ENCODE measurements at regions not wholly inside any gene's neighbourhood (a gene's known extent, or its start where the extent isn't known, plus 50 kb on each side); places are given as distances from the start of the nearest gene placed in this dataset.

DNA sequence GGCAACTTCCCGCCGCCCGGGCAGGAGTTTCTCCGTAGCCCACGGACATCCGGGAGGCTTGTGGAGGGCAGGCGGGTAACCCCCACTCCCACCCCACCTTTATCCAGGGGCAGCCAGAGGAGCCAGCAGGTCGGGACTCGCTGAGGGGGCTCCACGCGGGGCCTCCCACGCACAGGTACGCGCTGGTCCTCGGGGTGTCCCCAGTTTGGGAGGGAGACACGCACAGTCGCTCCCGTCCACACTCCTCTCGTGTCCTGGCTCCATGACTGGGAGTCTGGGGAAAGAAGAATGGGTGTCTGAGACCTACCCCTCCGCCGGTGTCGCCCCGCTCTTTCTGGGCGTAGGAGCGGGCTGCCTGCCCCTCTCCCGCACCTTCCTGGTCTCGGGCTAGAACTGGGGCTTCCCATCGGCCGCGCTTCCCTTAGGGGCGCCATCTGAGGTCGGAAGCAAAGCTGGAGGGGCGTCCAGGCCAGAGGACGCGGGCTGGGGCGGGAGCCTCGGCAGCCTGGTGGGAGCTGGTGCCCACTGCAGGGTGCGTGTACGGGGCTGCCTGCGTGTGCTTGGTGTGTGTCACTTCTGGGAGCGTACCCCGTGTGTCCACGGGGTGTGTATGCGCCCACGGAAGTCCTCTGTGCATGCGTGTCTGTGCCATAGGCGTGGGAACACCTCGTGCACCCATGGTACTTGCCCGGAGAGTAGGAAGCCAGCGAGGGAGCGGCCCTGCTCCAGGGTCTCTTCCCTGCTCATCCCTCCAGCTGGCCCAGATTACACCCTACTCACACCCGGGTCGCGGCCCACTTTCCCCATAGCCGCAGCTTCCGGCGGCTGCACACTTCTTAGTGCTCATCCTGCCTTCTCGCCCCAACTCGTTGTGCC, 73.0 kb upstream of the LEP start:
- no peak for TF ChIP-seq SMARCC2 (IDR thresholded peaks at IDR 0.05)
- TF ChIP-seq, protein P1, sequence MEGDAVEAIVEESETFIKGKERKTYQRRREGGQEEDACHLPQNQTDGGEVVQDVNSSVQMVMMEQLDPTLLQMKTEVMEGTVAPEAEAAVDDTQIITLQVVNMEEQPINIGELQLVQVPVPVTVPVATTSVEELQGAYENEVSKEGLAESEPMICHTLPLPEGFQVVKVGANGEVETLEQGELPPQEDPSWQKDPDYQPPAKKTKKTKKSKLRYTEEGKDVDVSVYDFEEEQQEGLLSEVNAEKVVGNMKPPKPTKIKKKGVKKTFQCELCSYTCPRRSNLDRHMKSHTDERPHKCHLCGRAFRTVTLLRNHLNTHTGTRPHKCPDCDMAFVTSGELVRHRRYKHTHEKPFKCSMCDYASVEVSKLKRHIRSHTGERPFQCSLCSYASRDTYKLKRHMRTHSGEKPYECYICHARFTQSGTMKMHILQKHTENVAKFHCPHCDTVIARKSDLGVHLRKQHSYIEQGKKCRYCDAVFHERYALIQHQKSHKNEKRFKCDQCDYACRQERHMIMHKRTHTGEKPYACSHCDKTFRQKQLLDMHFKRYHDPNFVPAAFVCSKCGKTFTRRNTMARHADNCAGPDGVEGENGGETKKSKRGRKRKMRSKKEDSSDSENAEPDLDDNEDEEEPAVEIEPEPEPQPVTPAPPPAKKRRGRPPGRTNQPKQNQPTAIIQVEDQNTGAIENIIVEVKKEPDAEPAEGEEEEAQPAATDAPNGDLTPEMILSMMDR (CRISPR knock-in tag; IDR thresholded peaks at IDR 0.05) = no peak
- TF ChIP-seq, protein P2, sequence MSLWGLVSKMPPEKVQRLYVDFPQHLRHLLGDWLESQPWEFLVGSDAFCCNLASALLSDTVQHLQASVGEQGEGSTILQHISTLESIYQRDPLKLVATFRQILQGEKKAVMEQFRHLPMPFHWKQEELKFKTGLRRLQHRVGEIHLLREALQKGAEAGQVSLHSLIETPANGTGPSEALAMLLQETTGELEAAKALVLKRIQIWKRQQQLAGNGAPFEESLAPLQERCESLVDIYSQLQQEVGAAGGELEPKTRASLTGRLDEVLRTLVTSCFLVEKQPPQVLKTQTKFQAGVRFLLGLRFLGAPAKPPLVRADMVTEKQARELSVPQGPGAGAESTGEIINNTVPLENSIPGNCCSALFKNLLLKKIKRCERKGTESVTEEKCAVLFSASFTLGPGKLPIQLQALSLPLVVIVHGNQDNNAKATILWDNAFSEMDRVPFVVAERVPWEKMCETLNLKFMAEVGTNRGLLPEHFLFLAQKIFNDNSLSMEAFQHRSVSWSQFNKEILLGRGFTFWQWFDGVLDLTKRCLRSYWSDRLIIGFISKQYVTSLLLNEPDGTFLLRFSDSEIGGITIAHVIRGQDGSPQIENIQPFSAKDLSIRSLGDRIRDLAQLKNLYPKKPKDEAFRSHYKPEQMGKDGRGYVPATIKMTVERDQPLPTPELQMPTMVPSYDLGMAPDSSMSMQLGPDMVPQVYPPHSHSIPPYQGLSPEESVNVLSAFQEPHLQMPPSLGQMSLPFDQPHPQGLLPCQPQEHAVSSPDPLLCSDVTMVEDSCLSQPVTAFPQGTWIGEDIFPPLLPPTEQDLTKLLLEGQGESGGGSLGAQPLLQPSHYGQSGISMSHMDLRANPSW (CRISPR knock-in tag; IDR thresholded peaks at IDR 0.05; ENCODE audit: borderline replicate concordance) = no peak
- no peak for TF ChIP-seq RAD21 (CRISPR knock-in tag; IDR thresholded peaks at IDR 0.05)
- no peak for TF ChIP-seq CEBPB (IDR thresholded peaks at IDR 0.05; ENCODE audit: borderline replicate concordance, low read depth, low read length)
- TF ChIP-seq POLR2A (IDR thresholded peaks at IDR 0.05; ENCODE audit: insufficient read depth in 1 of 2, low read depth in 2 of 2, low read length in 2 of 2) = no peak
- no peak for TF ChIP-seq ZNF430 (CRISPR knock-in tag; IDR thresholded peaks at IDR 0.05)
- TF ChIP-seq NR2F6 (IDR thresholded peaks at IDR 0.05) = no peak
- TF ChIP-seq NR2F6 (CRISPR knock-in tag; IDR thresholded peaks at IDR 0.05) = no peak
- TF ChIP-seq, protein P3, sequence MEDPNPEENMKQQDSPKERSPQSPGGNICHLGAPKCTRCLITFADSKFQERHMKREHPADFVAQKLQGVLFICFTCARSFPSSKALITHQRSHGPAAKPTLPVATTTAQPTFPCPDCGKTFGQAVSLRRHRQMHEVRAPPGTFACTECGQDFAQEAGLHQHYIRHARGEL (CRISPR knock-in tag; IDR thresholded peaks at IDR 0.05) = no peak
- TF ChIP-seq, protein P4, sequence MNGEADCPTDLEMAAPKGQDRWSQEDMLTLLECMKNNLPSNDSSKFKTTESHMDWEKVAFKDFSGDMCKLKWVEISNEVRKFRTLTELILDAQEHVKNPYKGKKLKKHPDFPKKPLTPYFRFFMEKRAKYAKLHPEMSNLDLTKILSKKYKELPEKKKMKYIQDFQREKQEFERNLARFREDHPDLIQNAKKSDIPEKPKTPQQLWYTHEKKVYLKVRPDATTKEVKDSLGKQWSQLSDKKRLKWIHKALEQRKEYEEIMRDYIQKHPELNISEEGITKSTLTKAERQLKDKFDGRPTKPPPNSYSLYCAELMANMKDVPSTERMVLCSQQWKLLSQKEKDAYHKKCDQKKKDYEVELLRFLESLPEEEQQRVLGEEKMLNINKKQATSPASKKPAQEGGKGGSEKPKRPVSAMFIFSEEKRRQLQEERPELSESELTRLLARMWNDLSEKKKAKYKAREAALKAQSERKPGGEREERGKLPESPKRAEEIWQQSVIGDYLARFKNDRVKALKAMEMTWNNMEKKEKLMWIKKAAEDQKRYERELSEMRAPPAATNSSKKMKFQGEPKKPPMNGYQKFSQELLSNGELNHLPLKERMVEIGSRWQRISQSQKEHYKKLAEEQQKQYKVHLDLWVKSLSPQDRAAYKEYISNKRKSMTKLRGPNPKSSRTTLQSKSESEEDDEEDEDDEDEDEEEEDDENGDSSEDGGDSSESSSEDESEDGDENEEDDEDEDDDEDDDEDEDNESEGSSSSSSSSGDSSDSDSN (CRISPR knock-in tag; IDR thresholded peaks at IDR 0.05) = no peak
- TF ChIP-seq, protein P5, sequence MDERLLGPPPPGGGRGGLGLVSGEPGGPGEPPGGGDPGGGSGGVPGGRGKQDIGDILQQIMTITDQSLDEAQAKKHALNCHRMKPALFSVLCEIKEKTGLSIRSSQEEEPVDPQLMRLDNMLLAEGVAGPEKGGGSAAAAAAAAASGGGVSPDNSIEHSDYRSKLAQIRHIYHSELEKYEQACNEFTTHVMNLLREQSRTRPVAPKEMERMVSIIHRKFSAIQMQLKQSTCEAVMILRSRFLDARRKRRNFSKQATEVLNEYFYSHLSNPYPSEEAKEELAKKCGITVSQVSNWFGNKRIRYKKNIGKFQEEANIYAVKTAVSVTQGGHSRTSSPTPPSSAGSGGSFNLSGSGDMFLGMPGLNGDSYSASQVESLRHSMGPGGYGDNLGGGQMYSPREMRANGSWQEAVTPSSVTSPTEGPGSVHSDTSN (CRISPR knock-in tag; IDR thresholded peaks at IDR 0.05) = no peak
- TF ChIP-seq MEIS1 (CRISPR knock-in tag; IDR thresholded peaks at IDR 0.05; ENCODE audit: borderline replicate concordance) = no peak
- TF ChIP-seq TOE1 (CRISPR knock-in tag; IDR thresholded peaks at IDR 0.05) = no peak
